WTC11 (cell line): ENCODE measurements at regions not wholly inside any gene's neighbourhood (a gene's known extent, or its start where the extent isn't known, plus 50 kb on each side); places are given as distances from the start of the nearest gene placed in this dataset.

Source experiments
- ATAC-seq: fragments of 200-7000 bp; cut with Tn5 transposase; 2 replicates; pipeline ENCODE4 v1.10.0; 2021; ENCODE audit warnings: mild to moderate bottlenecking, moderate library complexity
- CTCF ChIA-PET: fragments of 300-600 bp; sonication (Branson Sonifier 250); formaldehyde crosslinking; loops from one replicate; lab custom pipeline; 2021; ENCODE audit warnings: antibody characterized with exemption; lab: Charles Lee
- POLR2A ChIA-PET: fragments of 350-600 bp; sonication (Branson Sonifier 250); formaldehyde crosslinking; loops from one replicate; lab custom pipeline; 2021; ENCODE audit warnings: antibody characterized with exemption; lab: Charles Lee
- DNase-seq: peaks from one replicate; pipeline ENCODE4 v3.0.0; 2021; ENCODE audit warnings: low spot score
- H3K27ac Mint-ChIP-seq: 2 replicates; pipeline ENCODE4 v1.8.0; 2021; ENCODE audit warnings: mixed read lengths
- H3K27me3 Mint-ChIP-seq: 2 replicates; pipeline ENCODE4 v1.8.0; 2021; ENCODE audit warnings: low read depth, mild to moderate bottlenecking, moderate library complexity, mixed read lengths
- H3K36me3 Mint-ChIP-seq: 2 replicates; pipeline ENCODE4 v1.8.0; 2021; ENCODE audit warnings: mixed read lengths
- H3K4me1 Mint-ChIP-seq: 2 replicates; pipeline ENCODE4 v1.8.0; 2022; ENCODE audit warnings: mixed read lengths
- H3K4me3 Mint-ChIP-seq: 2 replicates; pipeline ENCODE4 v1.8.0; 2021; ENCODE audit warnings: mild to moderate bottlenecking, moderate library complexity, mixed read lengths
- H3K9me3 Mint-ChIP-seq: 2 replicates; pipeline ENCODE4 v1.8.0; 2021; ENCODE audit warnings: mixed read lengths
- CREM ChIP-seq: sonication (generic); formaldehyde crosslinking; IDR thresholded peaks from 2 replicates; pipeline ENCODE4 v1.8.1; 2022; ENCODE audit warnings: mild to moderate bottlenecking, missing genetic modification reagents, moderate library complexity
- GRHL2 ChIP-seq: fragments of 250-450 bp; sonication (Bioruptor Pico); IDR thresholded peaks from 2 replicates; pipeline ENCODE4 v1.8.0; 2022; ENCODE audit warnings: mild to moderate bottlenecking, moderate library complexity; ENCODE audit not compliant: insufficient replicate concordance, severe bottlenecking
- JAZF1 ChIP-seq: fragments of 250-450 bp; sonication (Bioruptor Pico); IDR thresholded peaks from 2 replicates; pipeline ENCODE4 v1.9.0; 2021; ENCODE audit warnings: moderate library complexity, mild to moderate bottlenecking, inconsistent platforms
- NFYB ChIP-seq: sonication (generic); formaldehyde crosslinking; conservative IDR thresholded peaks from 2 replicates; pipeline ENCODE4 v1.8.0; 2022; ENCODE audit warnings: low read depth, missing genetic modification reagents
- NR3C1 ChIP-seq: sonication (generic); formaldehyde crosslinking; conservative IDR thresholded peaks from 2 replicates; pipeline ENCODE4 v1.8.1; 2023; ENCODE audit warnings: low read depth, mild to moderate bottlenecking, missing genetic modification reagents
- SMAD4 ChIP-seq: sonication (generic); formaldehyde crosslinking; IDR thresholded peaks from 2 replicates; pipeline ENCODE4 v1.8.0; 2022; ENCODE audit warnings: mild to moderate bottlenecking, missing genetic modification reagents
- TEAD4 ChIP-seq: sonication (generic); formaldehyde crosslinking; IDR thresholded peaks from 2 replicates; pipeline ENCODE4 v1.8.0; 2022; ENCODE audit warnings: mild to moderate bottlenecking, missing genetic modification reagents
- ZNF232 ChIP-seq: sonication (generic); formaldehyde crosslinking; IDR thresholded peaks from 2 replicates; pipeline ENCODE4 v1.8.0; 2022; ENCODE audit warnings: mild to moderate bottlenecking, missing genetic modification reagents
- ZNF317 ChIP-seq: sonication (generic); formaldehyde crosslinking; IDR thresholded peaks from 2 replicates; pipeline ENCODE4 v1.8.1; 2023; ENCODE audit warnings: low read depth, mild to moderate bottlenecking, moderate library complexity, missing genetic modification reagents, borderline replicate concordance
- TF ChIP-seq, protein P1 (sequence below): sonication (generic); formaldehyde crosslinking; conservative IDR thresholded peaks from 2 replicates; pipeline ENCODE4 v1.8.1; 2023; ENCODE audit warnings: mild to moderate bottlenecking, low read depth, missing genetic modification reagents, moderate library complexity
- TF ChIP-seq, protein P2 (sequence below): sonication (generic); formaldehyde crosslinking; conservative IDR thresholded peaks from 2 replicates; pipeline ENCODE4 v1.8.1; 2022; ENCODE audit warnings: mild to moderate bottlenecking, missing genetic modification reagents
- TF ChIP-seq, protein P3 (sequence below): sonication (generic); formaldehyde crosslinking; IDR thresholded peaks from 2 replicates; pipeline ENCODE4 v1.8.1; 2023; ENCODE audit warnings: mild to moderate bottlenecking, moderate library complexity, missing genetic modification reagents
- TF ChIP-seq, protein P4 (sequence below): sonication (generic); formaldehyde crosslinking; IDR thresholded peaks from 2 replicates; pipeline ENCODE4 v1.8.0; 2022; ENCODE audit warnings: missing genetic modification reagents
- TF ChIP-seq, protein P5 (sequence below): fragments of 250-450 bp; sonication (Bioruptor Pico); conservative IDR thresholded peaks from 2 replicates; pipeline ENCODE4 v1.9.0; 2021; ENCODE audit warnings: mild to moderate bottlenecking
- TF ChIP-seq, protein P6 (sequence below): sonication (generic); formaldehyde crosslinking; IDR thresholded peaks from 2 replicates; pipeline ENCODE4 v1.8.1; 2023; ENCODE audit warnings: mild to moderate bottlenecking, missing genetic modification reagents, borderline replicate concordance
- TF ChIP-seq, protein P7 (sequence below): sonication (generic); formaldehyde crosslinking; IDR thresholded peaks from 2 replicates; pipeline ENCODE4 v1.8.1; 2023; ENCODE audit warnings: mild to moderate bottlenecking, missing genetic modification reagents, moderate library complexity
- TF ChIP-seq, protein P8 (sequence below): sonication (generic); formaldehyde crosslinking; IDR thresholded peaks from 2 replicates; pipeline ENCODE4 v1.8.1; 2022; ENCODE audit warnings: low read depth, mild to moderate bottlenecking, moderate library complexity, missing genetic modification reagents, borderline replicate concordance

DNA sequence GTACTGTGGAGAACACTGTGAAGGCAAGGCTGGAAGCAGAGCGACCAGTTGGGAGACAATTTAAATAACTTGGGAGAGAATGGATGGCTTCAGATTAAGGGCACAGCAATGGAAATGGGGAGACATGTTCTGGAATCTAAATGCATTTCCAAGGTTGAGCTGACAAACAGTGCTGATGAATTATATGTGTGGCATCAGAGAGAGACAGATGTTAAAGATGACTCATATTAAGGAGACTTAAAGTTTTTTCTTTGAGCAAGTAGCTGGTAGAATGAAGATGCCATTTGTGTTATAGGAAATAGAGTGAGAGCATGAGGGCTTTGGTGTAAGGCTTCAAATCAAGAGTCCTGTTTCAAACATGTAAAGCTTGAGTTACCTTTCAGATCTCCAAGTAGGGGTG, 441.8 kb downstream of the SETBP1 start (continued):
- TF ChIP-seq, protein P1, sequence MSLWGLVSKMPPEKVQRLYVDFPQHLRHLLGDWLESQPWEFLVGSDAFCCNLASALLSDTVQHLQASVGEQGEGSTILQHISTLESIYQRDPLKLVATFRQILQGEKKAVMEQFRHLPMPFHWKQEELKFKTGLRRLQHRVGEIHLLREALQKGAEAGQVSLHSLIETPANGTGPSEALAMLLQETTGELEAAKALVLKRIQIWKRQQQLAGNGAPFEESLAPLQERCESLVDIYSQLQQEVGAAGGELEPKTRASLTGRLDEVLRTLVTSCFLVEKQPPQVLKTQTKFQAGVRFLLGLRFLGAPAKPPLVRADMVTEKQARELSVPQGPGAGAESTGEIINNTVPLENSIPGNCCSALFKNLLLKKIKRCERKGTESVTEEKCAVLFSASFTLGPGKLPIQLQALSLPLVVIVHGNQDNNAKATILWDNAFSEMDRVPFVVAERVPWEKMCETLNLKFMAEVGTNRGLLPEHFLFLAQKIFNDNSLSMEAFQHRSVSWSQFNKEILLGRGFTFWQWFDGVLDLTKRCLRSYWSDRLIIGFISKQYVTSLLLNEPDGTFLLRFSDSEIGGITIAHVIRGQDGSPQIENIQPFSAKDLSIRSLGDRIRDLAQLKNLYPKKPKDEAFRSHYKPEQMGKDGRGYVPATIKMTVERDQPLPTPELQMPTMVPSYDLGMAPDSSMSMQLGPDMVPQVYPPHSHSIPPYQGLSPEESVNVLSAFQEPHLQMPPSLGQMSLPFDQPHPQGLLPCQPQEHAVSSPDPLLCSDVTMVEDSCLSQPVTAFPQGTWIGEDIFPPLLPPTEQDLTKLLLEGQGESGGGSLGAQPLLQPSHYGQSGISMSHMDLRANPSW (CRISPR knock-in tag) = no peak
- TF ChIP-seq, protein P2, sequence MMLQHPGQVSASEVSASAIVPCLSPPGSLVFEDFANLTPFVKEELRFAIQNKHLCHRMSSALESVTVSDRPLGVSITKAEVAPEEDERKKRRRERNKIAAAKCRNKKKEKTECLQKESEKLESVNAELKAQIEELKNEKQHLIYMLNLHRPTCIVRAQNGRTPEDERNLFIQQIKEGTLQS = no peak
- TF ChIP-seq, protein P3, sequence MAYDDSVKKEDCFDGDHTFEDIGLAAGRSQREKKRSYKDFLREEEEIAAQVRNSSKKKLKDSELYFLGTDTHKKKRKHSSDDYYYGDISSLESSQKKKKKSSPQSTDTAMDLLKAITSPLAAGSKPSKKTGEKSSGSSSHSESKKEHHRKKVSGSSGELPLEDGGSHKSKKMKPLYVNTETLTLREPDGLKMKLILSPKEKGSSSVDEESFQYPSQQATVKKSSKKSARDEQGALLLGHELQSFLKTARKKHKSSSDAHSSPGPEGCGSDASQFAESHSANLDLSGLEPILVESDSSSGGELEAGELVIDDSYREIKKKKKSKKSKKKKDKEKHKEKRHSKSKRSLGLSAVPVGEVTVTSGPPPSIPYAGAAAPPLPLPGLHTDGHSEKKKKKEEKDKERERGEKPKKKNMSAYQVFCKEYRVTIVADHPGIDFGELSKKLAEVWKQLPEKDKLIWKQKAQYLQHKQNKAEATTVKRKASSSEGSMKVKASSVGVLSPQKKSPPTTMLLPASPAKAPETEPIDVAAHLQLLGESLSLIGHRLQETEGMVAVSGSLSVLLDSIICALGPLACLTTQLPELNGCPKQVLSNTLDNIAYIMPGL = no peak
- TF ChIP-seq, protein P4, sequence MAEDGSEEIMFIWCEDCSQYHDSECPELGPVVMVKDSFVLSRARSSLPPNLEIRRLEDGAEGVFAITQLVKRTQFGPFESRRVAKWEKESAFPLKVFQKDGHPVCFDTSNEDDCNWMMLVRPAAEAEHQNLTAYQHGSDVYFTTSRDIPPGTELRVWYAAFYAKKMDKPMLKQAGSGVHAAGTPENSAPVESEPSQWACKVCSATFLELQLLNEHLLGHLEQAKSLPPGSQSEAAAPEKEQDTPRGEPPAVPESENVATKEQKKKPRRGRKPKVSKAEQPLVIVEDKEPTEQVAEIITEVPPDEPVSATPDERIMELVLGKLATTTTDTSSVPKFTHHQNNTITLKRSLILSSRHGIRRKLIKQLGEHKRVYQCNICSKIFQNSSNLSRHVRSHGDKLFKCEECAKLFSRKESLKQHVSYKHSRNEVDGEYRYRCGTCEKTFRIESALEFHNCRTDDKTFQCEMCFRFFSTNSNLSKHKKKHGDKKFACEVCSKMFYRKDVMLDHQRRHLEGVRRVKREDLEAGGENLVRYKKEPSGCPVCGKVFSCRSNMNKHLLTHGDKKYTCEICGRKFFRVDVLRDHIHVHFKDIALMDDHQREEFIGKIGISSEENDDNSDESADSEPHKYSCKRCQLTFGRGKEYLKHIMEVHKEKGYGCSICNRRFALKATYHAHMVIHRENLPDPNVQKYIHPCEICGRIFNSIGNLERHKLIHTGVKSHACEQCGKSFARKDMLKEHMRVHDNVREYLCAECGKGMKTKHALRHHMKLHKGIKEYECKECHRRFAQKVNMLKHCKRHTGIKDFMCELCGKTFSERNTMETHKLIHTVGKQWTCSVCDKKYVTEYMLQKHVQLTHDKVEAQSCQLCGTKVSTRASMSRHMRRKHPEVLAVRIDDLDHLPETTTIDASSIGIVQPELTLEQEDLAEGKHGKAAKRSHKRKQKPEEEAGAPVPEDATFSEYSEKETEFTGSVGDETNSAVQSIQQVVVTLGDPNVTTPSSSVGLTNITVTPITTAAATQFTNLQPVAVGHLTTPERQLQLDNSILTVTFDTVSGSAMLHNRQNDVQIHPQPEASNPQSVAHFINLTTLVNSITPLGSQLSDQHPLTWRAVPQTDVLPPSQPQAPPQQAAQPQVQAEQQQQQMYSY (CRISPR knock-in tag) = no peak
- TF ChIP-seq, protein P5, sequence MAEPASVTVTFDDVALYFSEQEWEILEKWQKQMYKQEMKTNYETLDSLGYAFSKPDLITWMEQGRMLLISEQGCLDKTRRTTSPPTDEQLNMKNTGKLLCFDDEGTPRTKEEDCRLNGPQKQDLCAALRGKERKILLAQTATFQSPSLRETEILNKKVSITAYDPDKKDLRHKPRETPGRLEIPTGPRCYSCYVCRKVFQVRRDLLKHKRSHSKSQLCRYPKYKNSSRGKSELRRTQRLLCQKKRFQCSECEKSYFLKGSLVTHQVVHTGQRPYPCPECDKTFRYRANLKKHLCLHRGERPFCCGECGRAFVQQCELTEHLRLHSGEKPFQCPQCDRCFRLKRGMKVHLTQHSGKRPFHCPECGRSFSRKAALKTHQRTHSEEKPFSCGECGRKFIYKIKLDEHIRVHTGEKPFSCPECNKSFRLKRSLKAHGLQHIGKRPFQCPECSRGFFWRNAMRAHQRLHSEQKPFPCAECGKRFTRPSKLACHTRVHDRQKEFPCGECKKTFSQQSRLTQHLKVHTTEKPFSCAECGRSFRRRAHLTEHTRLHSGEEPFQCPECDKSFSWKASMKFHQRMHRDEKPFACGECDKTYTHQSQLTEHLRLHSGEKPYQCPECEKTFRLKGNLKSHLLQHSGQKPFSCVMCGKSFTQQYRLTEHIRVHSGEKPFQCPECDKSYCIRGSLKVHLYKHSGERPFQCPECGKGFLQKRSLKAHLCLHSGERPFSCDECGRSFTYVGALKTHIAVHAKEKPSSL (CRISPR knock-in tag) = no peak
- TF ChIP-seq ZNF232 (CRISPR knock-in tag) = no peak

DNA sequence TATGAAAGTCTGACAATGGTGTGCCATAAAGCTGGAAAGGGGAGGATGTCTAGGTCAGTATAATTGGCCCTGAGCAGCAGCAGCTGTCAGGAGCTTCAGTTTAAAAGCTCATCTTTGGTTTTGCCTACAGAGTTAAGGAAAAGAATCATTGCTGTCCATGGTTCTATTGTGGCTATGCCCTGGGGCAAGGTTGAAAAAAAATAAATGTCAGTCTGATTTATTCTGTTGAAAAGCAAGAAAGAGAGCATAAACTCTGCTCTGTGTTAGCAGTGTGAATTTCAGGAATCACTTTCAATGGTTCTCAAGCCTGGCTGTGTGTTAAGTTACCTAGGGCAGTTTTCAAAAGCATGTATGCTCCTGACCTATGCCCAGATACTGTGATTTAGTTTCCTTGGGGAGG, 446.7 kb downstream of the SETBP1 start:
- DNase-seq (no peak), ATAC-seq (no peak)
- Mint-ChIP-seq H3K4me3 (no peak overlapping the region), H3K27ac (no peak overlapping the region), H3K27me3 (no peaks in the 10 kb centered on the region), H3K9me3 (peaks cover 3% of the 10 kb centered on the region), H3K4me1 (no peaks in the 10 kb centered on the region), H3K36me3 (no peaks in the 10 kb centered on the region)
- POLR2A ChIA-PET = no interaction called here
- CTCF ChIA-PET = no interaction called here
- TF ChIP-seq, protein P6, sequence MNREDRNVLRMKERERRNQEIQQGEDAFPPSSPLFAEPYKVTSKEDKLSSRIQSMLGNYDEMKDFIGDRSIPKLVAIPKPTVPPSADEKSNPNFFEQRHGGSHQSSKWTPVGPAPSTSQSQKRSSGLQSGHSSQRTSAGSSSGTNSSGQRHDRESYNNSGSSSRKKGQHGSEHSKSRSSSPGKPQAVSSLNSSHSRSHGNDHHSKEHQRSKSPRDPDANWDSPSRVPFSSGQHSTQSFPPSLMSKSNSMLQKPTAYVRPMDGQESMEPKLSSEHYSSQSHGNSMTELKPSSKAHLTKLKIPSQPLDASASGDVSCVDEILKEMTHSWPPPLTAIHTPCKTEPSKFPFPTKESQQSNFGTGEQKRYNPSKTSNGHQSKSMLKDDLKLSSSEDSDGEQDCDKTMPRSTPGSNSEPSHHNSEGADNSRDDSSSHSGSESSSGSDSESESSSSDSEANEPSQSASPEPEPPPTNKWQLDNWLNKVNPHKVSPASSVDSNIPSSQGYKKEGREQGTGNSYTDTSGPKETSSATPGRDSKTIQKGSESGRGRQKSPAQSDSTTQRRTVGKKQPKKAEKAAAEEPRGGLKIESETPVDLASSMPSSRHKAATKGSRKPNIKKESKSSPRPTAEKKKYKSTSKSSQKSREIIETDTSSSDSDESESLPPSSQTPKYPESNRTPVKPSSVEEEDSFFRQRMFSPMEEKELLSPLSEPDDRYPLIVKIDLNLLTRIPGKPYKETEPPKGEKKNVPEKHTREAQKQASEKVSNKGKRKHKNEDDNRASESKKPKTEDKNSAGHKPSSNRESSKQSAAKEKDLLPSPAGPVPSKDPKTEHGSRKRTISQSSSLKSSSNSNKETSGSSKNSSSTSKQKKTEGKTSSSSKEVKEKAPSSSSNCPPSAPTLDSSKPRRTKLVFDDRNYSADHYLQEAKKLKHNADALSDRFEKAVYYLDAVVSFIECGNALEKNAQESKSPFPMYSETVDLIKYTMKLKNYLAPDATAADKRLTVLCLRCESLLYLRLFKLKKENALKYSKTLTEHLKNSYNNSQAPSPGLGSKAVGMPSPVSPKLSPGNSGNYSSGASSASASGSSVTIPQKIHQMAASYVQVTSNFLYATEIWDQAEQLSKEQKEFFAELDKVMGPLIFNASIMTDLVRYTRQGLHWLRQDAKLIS (CRISPR knock-in tag) = no peak
- TF ChIP-seq JAZF1 (CRISPR knock-in tag) (no peak), NR3C1 (CRISPR knock-in tag) (no peak), GRHL2 (CRISPR knock-in tag) (no peak), TEAD4 (CRISPR knock-in tag) (no peak), ZNF317 (CRISPR knock-in tag) (no peak), SMAD4 (CRISPR knock-in tag) (no peak), CREM (CRISPR knock-in tag) (no peak), NFYB (CRISPR knock-in tag) (no peak)
- TF ChIP-seq, protein P7, sequence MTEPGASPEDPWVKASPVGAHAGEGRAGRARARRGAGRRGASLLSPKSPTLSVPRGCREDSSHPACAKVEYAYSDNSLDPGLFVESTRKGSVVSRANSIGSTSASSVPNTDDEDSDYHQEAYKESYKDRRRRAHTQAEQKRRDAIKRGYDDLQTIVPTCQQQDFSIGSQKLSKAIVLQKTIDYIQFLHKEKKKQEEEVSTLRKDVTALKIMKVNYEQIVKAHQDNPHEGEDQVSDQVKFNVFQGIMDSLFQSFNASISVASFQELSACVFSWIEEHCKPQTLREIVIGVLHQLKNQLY (CRISPR knock-in tag) = no peak
- TF ChIP-seq, protein P8, sequence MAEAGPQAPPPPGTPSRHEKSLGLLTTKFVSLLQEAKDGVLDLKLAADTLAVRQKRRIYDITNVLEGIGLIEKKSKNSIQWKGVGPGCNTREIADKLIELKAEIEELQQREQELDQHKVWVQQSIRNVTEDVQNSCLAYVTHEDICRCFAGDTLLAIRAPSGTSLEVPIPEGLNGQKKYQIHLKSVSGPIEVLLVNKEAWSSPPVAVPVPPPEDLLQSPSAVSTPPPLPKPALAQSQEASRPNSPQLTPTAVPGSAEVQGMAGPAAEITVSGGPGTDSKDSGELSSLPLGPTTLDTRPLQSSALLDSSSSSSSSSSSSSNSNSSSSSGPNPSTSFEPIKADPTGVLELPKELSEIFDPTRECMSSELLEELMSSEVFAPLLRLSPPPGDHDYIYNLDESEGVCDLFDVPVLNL (CRISPR knock-in tag) = no peak
- TF ChIP-seq, protein P2 = no peak
